ENCODE measurements at regions not wholly inside any gene's neighbourhood (a gene's known extent, or its start where the extent isn't known, plus 50 kb on each side); places are given as distances from the start of the nearest gene placed in this dataset.

DNA sequence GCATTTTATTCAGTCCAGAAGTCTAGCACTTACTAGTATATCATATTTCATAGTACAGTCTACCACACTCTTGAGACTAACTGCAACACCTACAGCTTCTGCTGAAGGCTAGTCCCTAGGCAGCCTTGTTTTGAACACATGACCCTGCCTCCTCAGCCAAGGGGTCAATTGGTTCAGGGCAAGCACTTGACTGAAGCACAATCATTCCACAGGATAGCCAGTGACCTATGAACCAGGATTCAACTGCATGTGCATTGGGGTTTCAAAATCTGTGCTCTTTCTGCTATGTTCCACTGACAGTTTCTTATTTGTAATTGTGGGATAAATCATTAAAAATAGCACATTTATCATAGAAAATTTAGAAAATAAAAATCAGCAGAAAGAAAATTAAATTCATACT lies 186.8 kb downstream of the TMEM161B start (continued):
- TF ChIP-seq ZNF462 (CRISPR knock-in tag; IDR thresholded peaks at IDR 0.05) = no peak

DNA sequence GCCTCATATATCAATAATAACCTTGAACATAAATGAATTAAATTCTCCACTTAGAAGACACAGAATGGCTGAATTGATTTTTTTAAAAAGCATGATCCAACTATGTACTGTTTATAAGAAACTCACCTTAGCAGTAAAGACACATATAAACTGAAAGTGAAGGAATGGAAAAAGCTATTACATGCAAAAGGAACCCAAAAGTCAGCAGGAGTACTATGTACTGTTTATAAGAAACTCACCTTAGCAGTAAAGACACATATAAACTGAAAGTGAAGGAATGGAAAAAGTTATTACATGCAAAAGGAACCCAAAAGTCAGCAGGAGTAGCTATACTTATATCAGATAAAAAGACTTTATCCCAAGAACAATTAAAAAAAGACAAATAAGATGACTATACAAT lies 204.8 kb downstream of the TMEM161B start:
- no peak for ATAC-seq
- Mint-ChIP-seq H3K36me3 (ENCODE audit: low read depth) (no peaks in the 10 kb centered on the region), H3K4me3 (no peak overlapping the region), H3K27me3 (ENCODE audit: insufficient read depth, low read depth, poor library complexity) (no peaks in the 10 kb centered on the region), H3K27ac (no peak overlapping the region), H3K9me3 (no peaks in the 10 kb centered on the region), H3K4me1 (no peaks in the 10 kb centered on the region)
- H3K9me2 ChIP-seq (ENCODE audit: insufficient read depth) = peaks cover 11% of the 10 kb centered on the region; the same call in 1 of the 2 replicates
- no peak overlapping the region for H2AFZ ChIP-seq
- no peak overlapping the region for H3K4me3 ChIP-seq
- no peak for TF ChIP-seq ZNF114 (CRISPR knock-in tag; IDR thresholded peaks at IDR 0.05)
- TF ChIP-seq STAT1 (IDR thresholded peaks at IDR 0.05; ENCODE audit: unreplicated experiment) = no peak
- no peaks in the 10 kb centered on the region for H3K79me2 ChIP-seq (replicated peaks; ENCODE audit: insufficient read depth)
- no peak overlapping the region for H3K27ac ChIP-seq (ENCODE audit: low read depth)
- no peaks in the 10 kb centered on the region for H3K36me3 ChIP-seq (ENCODE audit: insufficient read depth)
- no peak for DNase-seq (ENCODE audit: low spot score)
- H3K4me1 ChIP-seq (ENCODE audit: insufficient read depth) = no peaks in the 10 kb centered on the region
- no peaks in the 10 kb centered on the region for H3F3A ChIP-seq (replicated peaks; ENCODE audit: low read depth)
- no peak overlapping the region for H3K4me2 ChIP-seq
- H3K27me3 ChIP-seq (ENCODE audit: insufficient read depth) = no peaks in the 10 kb centered on the region
- H4K20me1 ChIP-seq (replicated peaks; ENCODE audit: insufficient read depth) = no peaks in the 10 kb centered on the region

DNA sequence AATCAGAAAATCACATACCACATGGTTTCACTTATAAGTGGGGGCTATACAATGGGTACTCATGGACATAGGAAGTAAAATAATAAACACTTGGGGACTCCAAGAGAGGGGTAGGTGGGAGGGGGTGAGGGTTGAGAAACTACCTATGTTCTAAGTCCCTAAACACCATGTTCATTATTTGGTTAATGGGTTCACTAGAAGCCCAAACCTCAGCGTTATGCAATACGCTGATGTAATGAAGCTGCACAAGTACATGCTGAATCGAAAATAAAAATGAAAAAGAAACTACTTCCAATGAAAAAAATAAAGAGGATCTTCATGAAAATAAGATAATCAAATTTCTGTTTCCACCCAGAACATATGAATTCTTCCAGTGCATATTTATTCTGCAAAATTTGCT lies 208.5 kb downstream of the TMEM161B start:
- Histone ChIP-seq H3K4me1 (ENCODE audit: insufficient read depth) (no peaks in the 10 kb centered on the region), H3K4me2 (no peak overlapping the region), H3K27me3 (ENCODE audit: insufficient read depth) (no peaks in the 10 kb centered on the region), H3F3A (replicated peaks; ENCODE audit: low read depth) (no peaks in the 10 kb centered on the region), H2AFZ (no peak overlapping the region), H3K4me3 (no peak overlapping the region), H3K27ac (ENCODE audit: low read depth) (no peak overlapping the region), H3K9me2 (ENCODE audit: insufficient read depth) (peaks cover 11% of the 10 kb centered on the region; the same call in 1 of the 2 replicates), H3K36me3 (ENCODE audit: insufficient read depth) (no peaks in the 10 kb centered on the region), H4K20me1 (replicated peaks; ENCODE audit: insufficient read depth) (no peaks in the 10 kb centered on the region), H3K79me2 (replicated peaks; ENCODE audit: insufficient read depth) (no peaks in the 10 kb centered on the region)
- no peaks in the 10 kb centered on the region for H3K27me3 Mint-ChIP-seq (ENCODE audit: insufficient read depth, low read depth, poor library complexity)
- ATAC-seq = no peak
- H3K9me3 Mint-ChIP-seq = no peaks in the 10 kb centered on the region; the same call in 2 of the 3 replicates
- H3K4me3 Mint-ChIP-seq = no peak overlapping the region
- no peaks in the 10 kb centered on the region; the same call in 2 of the 3 replicates for H3K36me3 Mint-ChIP-seq (ENCODE audit: low read depth)
- DNase-seq (ENCODE audit: low spot score) = no peak
- no peak overlapping the region for H3K27ac Mint-ChIP-seq
- no peaks in the 10 kb centered on the region for H3K4me1 Mint-ChIP-seq
- TF ChIP-seq POLR2AphosphoS5 (IDR thresholded peaks at IDR 0.05; ENCODE audit: low read depth) (no peak), EZH2phosphoT487 (IDR thresholded peaks at IDR 0.05; ENCODE audit: unreplicated experiment) (no peak), ZNF462 (CRISPR knock-in tag; IDR thresholded peaks at IDR 0.05) (no peak)

All from GM23338 (cell line).